Right renal cortex interstitium (tissue), 3 donors: ENCODE measurements at regions not wholly inside any gene's neighbourhood (a gene's known extent, or its start where the extent isn't known, plus 50 kb on each side); places are given as distances from the start of the nearest gene placed in this dataset.

Experiments
- DNase-seq, 3 donors: peaks; one replicate each; pipeline ENCODE4 v3.0.0-alpha.2; 2013; ENCODE audit warnings: low read depth in 3 of 3, low spot score in 2 of 3

DNA sequence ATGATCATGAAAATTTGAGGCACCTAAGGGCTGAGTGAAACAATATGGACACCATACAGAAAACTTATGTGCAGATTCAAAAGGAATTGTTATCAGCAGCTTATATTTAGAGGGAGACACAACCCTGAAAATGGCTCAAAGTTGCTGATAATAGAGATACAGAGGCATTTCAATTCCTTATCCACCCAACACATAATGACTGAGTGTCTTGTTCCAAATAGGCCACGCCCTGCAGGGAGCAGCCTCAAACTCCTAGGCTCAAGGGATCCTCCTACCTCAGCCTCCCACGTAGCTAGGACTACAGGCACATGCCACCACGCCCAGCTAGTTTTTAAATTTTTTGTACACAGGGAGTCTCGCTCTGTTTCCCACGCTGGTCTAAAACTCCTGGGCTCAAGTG lies 79.0 kb downstream of the LBH start:
- no peak for DNase-seq

DNA sequence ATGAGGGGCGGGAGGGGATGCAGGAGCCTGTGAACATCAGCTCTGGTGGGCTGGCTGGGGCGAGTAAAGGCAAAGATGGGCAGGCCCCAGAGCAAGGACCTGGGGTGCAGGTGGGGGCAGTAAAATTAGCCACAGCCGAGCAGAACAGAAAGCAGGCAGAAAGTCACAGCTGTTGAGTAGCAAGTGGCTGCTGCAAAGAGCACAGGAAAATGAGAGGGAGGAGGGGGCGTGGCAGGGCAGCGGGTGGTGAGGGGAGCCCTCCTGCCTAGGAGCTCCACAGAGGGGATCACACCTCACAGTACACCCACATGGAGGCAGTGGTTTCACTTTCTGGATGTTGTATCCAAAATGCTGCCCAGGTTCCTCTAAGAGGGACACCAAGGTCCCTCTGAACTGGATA lies 79.6 kb downstream of the LBH start:
- DNase-seq: no peak

DNA sequence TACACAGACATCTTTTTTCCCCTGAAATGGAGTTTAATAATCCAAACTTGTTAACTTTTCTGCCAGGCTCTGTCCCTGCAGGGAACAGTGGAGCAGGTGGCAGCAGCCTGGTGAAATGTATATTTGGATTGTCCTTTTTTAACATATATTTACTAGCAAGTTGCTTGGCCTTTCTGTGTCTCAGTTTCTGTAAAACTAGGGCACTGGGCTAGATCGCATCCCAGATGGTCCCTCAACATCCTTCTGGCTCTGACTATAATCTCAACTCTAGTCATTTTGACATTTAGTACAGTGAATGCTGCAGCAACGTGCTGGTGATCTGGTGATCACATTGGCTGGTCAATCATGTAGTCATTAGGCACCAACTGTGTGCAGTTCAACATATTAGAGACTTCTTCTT lies 80.4 kb downstream of the LBH start:
- DNase-seq: no peak

DNA sequence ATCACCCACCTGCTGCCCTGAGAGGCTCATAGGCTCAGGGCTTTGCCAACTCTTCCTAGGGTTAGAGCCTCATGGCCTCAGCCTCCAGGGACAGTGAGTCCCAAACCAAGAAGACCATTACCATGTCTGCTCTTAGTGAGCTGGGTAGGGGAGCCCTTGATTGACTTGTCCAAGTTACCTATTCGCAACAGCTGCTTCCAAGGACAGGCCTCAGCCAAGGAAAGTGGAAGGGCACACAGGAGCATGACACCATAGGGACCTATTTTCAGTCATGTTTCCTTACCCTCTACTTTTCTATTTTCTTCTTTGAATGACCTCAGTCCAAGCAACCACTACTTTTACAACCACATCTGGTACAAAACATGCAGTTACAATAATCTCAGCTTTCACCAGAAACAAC lies 81.6 kb downstream of the LBH start:
- DNase-seq: no peak

DNA sequence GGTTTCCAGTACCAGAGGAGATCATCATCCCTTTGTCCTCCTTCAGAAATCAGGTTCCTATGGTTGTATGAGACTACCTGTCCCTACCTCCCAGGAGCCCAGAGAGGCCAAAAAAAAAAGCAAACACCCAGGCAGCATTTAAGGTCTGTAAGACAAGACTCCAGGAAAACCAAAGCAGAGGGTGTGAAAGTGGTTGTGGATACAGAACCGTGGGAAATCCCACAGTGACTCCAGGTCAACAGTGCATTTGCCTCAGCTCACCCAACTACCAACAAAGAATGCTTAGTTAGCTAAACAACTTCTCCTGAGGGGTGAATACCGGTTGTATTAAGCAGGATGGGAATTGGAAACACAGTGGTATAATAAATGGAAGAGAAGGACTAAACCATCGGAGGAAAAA lies 83.6 kb downstream of the LBH start:
- DNase-seq: no peak

DNA sequence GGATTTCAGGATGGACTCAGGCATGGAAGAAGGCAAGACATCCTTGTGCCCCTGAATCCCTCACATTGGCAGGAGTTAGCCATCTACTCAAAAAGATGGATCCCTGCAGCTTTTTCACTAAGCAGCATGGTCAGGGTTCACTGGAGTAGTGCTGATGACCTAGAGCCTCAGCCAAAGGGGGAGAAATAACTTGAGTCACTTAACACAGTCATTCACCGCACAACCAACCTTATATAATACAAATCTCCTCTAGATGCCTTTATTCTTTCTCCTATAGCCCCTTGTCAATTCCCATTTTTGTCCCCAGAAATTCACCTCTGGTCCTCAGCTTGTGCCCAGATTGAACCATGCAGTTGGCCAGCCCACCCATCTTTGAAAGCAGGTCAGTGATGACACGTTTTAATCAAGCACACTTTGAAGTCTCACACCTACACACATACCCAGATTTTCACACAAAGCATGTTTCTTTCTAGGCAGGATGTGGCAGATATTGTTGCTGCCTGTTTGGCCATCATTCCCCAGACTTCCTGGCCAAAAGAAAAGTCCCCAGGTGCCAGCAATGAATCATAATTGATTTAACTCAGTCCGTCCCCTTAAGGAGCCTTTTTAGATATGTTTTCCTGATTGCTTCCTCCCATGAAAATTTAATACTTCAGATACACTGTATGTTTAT lies 84.2 kb downstream of the LBH start:
- no peak for DNase-seq

DNA sequence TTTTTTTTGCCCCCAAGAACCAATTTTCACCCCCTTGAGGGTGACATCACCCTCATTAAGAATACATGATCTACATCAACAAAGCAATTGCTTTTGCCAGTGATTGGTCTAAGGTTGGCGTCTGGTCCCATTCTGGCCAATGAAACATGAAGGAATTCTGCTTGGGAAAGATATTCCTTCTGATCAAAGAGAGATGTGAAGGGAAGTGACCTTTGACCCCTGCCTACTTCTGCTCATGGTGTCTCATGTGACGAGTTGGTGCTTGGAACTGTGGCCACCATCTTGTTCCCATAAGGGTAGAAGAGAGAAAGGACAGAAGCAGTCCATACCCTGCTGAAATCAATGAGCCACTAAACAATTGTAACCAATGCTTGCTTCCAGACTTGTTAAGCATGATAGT lies 85.1 kb downstream of the LBH start:
- DNase-seq: no peak

DNA sequence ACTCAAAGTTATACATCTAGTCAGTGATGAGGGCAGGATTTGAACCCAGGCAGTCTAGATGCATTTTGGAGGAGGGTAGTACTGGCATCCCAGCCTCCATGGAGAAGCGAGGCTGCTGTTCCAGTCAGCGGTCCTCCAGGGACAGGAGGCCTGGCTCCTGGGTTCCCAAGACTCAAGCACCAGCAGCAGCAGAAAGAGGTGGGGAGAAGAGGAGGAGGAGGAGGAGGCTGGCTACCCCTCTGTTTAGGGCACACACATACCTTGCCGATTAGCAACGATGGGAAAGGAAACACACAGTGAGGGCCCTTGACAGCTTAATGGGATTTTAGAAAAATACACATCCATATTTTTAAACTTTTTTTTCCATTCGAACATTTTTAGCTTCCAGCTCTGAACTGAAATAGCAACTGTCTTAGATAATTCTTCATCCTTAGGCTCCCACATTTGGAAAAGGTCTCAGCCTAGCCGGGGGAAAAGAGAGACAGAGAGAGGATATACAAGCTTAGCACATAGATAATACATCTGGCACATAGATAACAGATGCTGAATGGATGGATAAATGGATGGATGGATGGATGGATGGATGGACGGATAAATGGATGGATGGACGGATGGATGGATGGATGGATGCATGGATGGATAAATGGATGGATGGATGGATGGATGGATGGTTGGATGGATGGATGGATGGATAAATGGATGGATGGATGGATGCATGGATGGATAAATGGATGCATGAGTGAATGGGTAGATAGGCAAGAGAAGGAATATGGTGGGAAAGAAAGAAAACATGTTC lies 87.9 kb downstream of the LBH start:
- no peak for DNase-seq

DNA sequence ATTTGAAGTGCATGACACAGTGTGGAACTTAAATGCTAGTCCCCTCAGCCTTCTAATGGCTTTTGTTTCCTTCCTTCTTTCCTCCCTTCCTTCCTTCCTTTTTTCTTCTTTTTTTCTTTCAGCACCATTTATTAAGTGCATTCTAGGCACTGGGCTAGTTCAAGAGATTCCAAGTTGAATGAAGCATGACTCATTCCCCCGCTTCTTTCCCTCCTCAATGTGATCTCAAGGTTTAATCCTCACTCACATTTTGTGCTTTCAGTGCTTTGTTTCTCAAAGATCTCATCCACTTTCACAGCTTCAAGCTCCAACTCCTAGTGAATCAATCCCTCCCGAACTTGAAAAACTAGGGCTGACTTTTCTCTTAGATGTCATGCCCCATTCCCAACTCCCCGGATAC lies 90.1 kb downstream of the LBH start:
- DNase-seq: no peak

DNA sequence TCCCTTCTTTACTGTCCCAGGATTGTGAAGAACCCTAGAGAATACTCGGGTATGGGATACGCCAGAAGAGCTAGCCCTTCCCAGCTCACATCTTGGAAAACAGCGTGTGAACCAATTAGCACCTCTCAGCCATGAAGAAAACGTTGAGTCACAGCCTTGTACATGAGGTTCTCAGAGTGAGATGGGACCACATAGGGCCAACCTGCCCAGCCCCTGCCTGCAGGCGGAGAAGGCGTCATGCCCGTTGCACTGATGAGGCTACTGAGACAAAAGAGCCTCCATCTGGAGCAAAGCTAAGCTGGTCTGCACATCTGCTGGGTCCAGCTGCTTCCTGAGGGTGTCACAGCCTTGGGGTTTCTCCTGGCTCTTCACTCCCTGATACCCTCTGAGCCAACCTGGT lies 92.2 kb downstream of the LBH start:
- no peak for DNase-seq

DNA sequence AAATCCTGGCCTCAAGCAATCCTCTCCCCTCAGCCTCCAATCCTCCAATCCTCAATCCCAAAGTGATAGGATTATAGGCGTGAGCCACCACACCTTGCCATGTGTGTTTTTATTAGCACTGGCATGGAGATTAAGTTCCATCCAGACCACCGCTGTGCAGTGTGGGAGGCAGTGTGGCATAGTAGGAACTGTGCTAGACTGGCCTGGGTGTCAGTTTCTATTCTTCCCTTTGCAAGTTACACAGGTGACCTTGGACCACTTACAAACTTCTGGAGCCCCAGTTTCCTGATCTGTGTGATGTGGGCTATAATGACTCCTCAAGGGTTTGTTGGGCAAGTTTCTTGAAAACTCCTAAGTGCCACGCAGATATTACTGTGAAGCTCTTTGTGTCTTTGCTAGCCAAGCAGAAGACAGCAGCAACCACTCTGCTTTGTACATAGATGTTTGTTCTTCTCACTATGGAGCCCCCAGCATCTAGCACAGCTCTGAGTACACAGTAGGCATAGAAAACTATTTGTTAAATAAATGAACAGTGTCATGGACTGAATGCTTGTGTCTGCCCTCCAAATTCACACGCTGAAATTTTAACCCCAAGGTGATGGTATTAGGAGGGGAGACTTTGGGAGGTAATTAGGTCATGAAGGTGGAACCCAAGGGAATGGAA lies 93.0 kb downstream of the LBH start:
- no peak for DNase-seq

DNA sequence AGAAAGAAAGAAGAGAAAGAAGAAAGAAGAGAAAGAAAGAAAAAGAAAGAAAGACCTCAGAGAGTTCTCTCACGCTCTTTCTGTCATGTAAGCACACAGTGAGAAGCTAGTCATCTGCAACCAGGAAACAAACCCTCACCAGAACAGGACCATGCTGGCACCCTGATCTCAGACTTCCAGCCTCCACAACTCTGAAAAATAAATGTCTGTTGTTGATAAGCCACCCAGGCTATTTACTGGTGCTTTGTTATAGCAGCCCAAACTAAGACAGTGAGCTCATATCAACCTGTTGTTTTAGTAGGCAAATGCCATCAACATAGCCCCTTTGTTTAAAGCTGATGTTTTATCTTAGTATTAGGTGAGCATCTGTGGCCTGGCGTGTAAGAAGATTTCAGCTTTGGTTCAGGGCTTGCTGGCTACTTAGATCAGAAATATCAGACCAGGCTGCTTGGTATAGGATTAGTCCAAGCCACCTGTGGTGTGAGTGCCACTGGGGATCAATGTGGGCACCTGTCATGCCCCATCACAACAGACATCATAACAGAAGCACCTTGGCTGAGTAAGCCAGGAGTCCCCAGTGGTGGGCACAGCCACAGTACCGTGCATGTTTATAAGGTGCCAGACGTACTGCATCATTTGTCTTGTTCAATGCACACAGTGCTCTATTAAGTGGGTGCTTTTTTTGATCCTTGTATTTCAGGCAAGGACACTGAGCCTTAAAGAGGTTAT lies 94.4 kb downstream of the LBH start:
- no peak for DNase-seq

DNA sequence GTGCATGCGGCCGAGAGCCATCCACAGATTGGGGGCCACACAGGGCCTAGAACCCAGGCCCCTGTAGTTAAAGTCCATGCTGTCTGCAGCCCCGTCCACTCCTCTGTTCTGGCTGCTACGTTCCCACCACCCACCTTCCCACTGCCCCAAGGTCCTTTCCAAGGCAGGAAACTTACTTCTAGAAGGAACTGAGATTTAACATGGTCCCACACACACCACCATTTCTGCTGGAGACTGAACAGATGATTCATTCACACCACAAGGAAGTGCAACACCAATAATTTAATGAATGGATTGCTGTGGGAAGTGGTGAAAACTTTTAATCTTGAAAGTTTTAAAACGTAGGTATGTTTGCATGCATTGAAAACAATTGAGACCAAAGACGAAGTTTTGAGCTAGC lies 95.2 kb downstream of the LBH start:
- DNase-seq: no peak

DNA sequence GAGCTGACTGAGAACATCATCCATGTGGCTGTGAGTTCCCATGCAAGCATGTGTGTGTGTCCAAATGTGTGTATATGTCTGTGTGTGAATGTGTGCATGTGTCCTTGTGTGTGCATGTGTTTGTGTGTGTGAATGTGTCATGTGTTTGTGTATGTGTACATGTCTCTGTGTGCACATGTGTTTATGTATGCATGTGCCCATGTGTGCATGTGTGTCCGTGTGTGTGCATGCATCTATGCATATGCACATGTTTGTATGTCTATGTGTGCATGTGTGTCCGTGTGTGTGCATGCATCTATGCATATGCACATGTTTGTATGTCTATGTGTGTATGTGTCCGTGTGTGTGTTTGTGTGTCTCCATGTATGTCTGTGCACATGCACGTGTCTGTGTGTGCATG lies 99.7 kb downstream of the LBH start:
- DNase-seq: no peak

DNA sequence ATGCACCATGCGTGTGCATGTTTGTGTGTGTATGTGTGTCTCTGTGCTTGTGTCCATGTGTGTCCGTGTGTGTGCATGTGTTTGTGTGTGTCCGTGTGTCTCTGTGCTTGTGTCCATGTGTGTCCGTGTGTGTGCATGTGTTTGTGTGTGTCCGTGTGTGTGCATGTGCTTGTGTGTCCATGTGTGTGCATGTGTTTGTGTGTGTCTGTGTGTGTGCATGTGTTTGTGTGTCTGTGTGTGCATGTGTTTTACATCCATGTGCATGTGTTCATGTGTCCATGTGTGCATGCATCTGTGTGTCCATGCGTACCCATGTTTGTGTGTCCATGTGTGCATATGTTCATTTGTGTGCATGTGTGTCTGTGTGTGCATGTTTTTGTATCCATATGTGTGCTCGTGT lies 100.5 kb downstream of the LBH start:
- no peak for DNase-seq

DNA sequence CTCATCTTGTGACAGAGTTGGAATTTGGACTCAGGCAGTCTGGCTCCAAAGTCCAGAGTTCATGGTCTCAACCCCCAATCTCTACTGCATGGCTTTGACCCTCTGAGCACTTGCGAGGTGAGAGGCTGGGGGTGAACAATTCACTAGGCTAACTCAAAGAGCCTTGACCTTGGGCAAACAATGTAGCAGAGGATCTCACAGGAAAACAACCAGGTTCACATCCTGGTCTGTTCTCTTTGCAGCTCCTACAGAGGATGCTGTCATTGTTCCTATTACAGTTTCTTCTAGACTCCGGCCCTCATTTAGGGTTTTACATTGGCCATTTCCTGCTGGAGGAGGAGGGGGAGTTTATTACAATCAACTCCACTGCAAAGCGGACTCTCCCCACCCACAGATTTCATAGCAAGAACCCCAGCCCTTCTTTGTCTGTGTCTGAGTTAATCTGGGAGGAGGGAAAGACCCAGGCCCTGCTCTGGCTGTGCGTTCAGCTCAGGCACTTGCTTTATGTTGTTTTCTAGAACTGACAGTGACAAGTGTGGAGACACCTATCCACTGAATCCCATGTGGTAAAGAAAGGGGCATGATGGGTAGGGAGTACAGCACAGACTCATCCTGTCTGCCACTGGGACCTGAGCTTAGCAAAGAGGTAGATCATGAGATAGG lies 101.6 kb downstream of the LBH start:
- DNase-seq: no peak

DNA sequence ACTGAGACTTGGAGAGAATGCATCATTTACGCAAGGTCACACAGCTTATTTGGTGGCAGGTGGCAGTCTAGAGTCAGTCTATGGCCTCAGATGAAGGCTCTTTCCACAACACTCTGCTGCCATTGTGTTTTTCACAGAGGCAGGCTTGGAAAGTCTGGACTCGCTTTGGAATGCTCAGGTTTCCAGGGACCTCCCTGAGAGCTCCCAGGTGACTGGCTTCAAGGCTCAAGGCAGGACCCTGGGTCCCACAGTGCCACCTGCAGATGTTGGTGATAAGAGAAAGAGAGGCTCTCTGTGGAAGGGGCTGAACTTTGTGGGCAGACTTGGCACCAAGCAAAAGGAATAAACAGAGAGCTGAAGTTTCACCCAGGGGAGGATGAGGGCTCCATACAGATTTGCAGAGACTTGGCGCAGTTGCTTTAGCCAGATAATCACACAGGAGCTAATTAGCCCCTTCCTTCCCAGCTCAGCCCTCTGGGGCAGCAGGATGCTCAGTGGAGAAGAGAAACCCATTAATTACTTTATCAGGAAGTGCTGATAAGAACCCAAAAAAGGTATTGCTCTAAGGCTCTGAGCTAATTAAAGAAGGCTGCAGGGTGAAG lies 103.5 kb downstream of the LBH start:
- DNase-seq: no peak

DNA sequence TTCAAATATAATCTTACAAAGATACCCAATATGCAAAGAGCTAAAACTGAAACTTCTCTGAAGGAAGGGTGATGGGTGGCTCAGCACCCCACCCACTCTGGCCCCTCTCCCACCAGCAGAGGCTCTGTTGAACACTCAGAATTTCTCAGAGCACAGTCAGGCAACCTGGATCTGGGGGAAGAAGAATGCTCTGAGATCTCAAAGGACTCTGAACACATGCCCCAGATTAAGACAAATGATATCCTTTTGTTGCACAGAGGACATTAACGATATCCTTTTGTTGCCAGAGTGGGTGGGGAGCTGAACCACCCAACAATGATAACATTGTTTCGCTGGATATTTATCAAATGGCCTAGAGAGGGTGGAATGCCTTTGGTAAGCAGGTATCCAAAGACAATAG lies 104.8 kb downstream of the LBH start:
- DNase-seq: no peak

DNA sequence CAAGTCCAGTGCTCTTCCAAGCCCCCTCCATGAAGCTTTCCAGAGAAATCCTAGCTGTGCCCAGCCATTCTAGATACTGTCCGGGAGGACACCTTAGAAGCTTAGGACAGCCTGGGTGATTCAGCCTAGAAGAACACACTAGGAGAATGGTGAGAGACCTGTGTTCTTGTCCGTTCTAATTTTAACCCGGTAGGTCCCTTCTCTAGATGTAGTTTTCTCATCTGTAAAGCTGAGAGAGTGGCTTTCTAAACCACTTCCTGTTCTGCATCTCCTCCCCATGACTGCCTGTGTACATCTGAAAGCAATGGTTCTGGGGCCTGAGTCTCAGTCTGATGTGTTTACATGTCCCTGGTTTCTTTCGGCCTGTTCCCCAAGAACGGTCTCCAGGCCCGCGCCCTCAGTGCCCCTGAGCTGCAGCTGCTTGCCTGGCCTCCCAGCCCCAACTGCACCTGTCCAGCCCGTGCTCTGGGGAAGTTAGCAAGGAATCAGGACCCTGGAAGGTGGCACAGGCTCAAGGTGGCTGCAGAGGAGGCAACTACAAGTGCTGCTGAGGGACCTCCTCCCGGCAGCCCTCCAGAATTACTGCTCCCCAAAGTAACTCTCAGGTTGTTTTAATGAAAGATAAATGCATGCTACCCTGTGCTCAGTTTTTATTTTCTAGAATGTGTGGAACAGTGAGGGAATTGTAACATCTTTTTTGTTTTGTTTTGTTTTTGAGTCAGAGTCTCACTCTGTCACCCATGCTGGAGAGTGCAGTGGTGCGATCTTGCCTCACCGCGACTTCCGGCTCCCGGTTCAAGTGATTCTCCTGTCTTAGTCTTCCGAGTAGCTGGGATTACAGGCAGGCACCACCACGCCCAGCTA lies 105.9 kb downstream of the LBH start:
- DNase-seq: no peak

DNA sequence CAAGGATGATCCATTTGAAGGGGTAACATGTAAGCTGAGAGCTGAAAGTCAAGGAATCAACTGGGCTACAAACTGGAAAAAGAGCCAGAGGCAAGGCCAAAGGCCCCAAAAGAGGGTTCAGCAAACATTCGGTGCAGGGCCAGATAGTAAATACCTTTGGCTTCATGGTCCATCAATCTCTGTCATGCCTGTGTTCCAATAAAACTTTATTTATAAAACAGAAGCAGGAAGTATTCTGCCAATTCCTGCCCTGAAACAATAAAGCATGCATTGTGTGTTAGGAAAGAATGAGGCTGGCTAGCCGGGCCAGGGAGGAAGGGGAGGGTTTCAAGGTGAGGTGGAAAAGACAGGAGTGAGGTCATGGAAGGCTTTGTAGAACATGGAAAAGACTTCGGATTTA lies 107.1 kb downstream of the LBH start:
- no peak for DNase-seq
